Caco-2 (cell line): ENCODE measurements at regions not wholly inside any gene's neighbourhood (a gene's known extent, or its start where the extent isn't known, plus 50 kb on each side); places are given as distances from the start of the nearest gene placed in this dataset.

Experiments used
- BruUV-seq: library from RNA; stranded (reverse); fragments of 400-500 nt; replicated peaks from 2 replicates; lab custom pipeline; 2021; lab: Mats Ljungman, UMichigan
- CTCF ChIA-PET: fragments of 300-600 bp; sonication (Branson Sonifier 250); formaldehyde crosslinking; loops from one replicate; lab custom pipeline; 2022; ENCODE audit warnings: antibody characterized with exemption; lab: Charles Lee
- POLR2A ChIA-PET: fragments of 300-600 bp; sonication (Branson Sonifier 250); formaldehyde crosslinking; loops from one replicate; lab custom pipeline; 2022; ENCODE audit warnings: antibody characterized with exemption; lab: Charles Lee
- DNase-seq, 2 experiments: peaks; one replicate each; pipeline versions ENCODE4 v3.0.0 to v3.0.0-alpha.2; 2020 to 2022
- H3K27me3 ChIP-seq: replicated peaks from 2 replicates; pipeline ENCODE4 v1.6.0; 2011; ENCODE audit warnings: low read length; ENCODE audit not compliant: control insufficient read depth, insufficient read depth
- H3K36me3 ChIP-seq: 2 replicates; pipeline ENCODE4 v1.5.1; 2011; ENCODE audit warnings: low read length; ENCODE audit not compliant: control insufficient read depth, insufficient read depth
- H3K4me1 ChIP-seq: fragments of 250-450 bp; sonication (Bioruptor Pico); 2 replicates; pipeline ENCODE4 v1.5.1; 2020; ENCODE audit warnings: mild to moderate bottlenecking
- H3K4me3 ChIP-seq: 2 replicates; pipeline ENCODE4 v1.5.1; 2011; ENCODE audit warnings: low read depth, mild to moderate bottlenecking, control low read depth, low read length
- H3K9me3 ChIP-seq: fragments of 250-450 bp; sonication (Bioruptor Pico); 2 replicates; pipeline ENCODE4 v1.5.1; 2020; ENCODE audit warnings: mild to moderate bottlenecking, moderate library complexity
- H3K27ac Mint-ChIP-seq: one replicate; pipeline ENCODE4 v1.8.0; 2022; ENCODE audit warnings: mixed read lengths; ENCODE audit not compliant: unreplicated experiment
- H3K27me3 Mint-ChIP-seq: one replicate; pipeline ENCODE4 v1.8.0; 2022; ENCODE audit warnings: mixed read lengths; ENCODE audit not compliant: insufficient read depth, unreplicated experiment
- H3K36me3 Mint-ChIP-seq: one replicate; pipeline ENCODE4 v1.8.0; 2022; ENCODE audit warnings: mild to moderate bottlenecking, mixed read lengths; ENCODE audit not compliant: insufficient read depth, unreplicated experiment
- H3K4me1 Mint-ChIP-seq: one replicate; pipeline ENCODE4 v1.8.0; 2022; ENCODE audit warnings: low read depth, mixed read lengths; ENCODE audit not compliant: unreplicated experiment
- H3K4me3 Mint-ChIP-seq: one replicate; pipeline ENCODE4 v1.8.0; 2022; ENCODE audit warnings: mild to moderate bottlenecking, moderate library complexity, mixed read lengths; ENCODE audit not compliant: unreplicated experiment
- H3K9me3 Mint-ChIP-seq: one replicate; pipeline ENCODE4 v1.8.0; 2022; ENCODE audit warnings: mixed read lengths; ENCODE audit not compliant: unreplicated experiment
- intact Hi-C: fragments of 100-400 bp; cut with micrococcal nuclease; formaldehyde crosslinking; loops from one replicate; pipeline ENCODE4 v1.10.0; 2022; ENCODE audit not compliant: unreplicated experiment
- TF ChIP-seq, protein P1 (sequence below), 2 experiments: fragments of 200-600 bp in 1 of 2; IDR thresholded peaks; 1 replicate in 1 of 2; 2 replicates in 1 of 2; pipeline versions ENCODE4 v1.5.1 to v1.8.0; 2011 to 2022; ENCODE audit warnings: antibody characterized with exemption in 1 of 2, control low read depth in 1 of 2, inconsistent platforms in 1 of 2, low read depth in 1 of 2, low read length in 1 of 2, mild to moderate bottlenecking in 1 of 2, moderate library complexity in 1 of 2; ENCODE audit not compliant: insufficient read depth in 1 of 2, severe bottlenecking in 1 of 2, unreplicated experiment in 1 of 2

DNA sequence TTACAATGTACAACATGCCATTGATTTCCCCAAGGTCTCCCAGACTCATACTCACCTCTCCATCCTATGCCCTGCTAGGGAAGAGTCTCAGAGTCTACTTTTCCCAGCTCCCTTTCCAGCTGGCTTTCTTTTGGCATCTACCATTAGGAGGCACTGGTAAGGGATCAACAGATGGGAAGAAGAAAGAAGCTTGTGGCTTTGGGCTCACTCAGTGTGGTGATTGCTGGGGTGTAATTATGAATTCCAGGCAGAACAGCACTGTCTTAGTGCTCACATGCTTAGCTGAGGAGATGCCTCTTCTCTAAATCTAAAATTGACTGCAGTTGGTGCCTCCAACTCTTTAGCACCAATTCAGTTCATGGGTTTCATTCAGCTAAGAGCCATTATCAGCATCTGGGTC, 330.0 kb downstream of the PSAT1 start:
- no peaks in the 10 kb centered on the region for H3K36me3 ChIP-seq
- no peaks in the 10 kb centered on the region for H3K9me3 ChIP-seq
- Mint-ChIP-seq H3K9me3 (no peaks in the 10 kb centered on the region), H3K4me3 (no peak overlapping the region), H3K36me3 (no peaks in the 10 kb centered on the region), H3K27ac (no peak overlapping the region), H3K27me3 (peaks cover 2% of the 10 kb centered on the region), H3K4me1 (no peaks in the 10 kb centered on the region)
- no peaks in the 10 kb centered on the region for H3K27me3 ChIP-seq
- no peak overlapping the region for H3K4me3 ChIP-seq
- no TSS peak for BruUV-seq
- TF ChIP-seq, protein P1, sequence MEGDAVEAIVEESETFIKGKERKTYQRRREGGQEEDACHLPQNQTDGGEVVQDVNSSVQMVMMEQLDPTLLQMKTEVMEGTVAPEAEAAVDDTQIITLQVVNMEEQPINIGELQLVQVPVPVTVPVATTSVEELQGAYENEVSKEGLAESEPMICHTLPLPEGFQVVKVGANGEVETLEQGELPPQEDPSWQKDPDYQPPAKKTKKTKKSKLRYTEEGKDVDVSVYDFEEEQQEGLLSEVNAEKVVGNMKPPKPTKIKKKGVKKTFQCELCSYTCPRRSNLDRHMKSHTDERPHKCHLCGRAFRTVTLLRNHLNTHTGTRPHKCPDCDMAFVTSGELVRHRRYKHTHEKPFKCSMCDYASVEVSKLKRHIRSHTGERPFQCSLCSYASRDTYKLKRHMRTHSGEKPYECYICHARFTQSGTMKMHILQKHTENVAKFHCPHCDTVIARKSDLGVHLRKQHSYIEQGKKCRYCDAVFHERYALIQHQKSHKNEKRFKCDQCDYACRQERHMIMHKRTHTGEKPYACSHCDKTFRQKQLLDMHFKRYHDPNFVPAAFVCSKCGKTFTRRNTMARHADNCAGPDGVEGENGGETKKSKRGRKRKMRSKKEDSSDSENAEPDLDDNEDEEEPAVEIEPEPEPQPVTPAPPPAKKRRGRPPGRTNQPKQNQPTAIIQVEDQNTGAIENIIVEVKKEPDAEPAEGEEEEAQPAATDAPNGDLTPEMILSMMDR (IDR thresholded peaks at IDR 0.05; ENCODE audit: insufficient read depth in 1 of 2, low read depth in 1 of 2, low read length in 1 of 2, severe bottlenecking in 1 of 2, unreplicated experiment in 1 of 2): no peak
- CTCF ChIA-PET: no interaction called here
- no peaks in the 10 kb centered on the region for H3K4me1 ChIP-seq
- POLR2A ChIA-PET: no interaction called here
- intact Hi-C loops: no loop called here
- no peak for DNase-seq

DNA sequence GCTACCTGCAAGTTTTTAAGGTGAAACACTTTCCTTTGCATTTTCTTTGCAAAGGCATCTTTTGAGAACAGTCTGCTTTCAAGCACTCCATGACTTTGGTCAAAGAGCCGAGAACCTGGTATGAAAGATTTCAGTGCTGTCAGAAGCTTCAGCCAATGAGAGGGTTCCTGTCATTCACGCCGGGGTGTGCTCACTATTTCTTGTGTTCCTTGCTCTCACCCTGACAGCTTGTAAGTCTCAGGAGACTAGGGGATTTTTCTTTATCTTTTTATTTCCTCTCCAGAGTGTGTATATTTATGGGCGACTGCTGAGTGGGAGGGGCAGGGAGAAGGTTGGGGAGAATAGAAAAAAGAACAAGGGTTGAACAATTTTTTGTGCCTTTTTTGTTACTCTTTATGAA, 334.0 kb downstream of the PSAT1 start:
- intact Hi-C loops: no loop called here
- H3K27me3 ChIP-seq: no peaks in the 10 kb centered on the region
- ChIA-PET CTCF (no interaction called here), POLR2A (no interaction called here)
- no peaks in the 10 kb centered on the region for H3K9me3 ChIP-seq
- H3K27ac Mint-ChIP-seq: no peak overlapping the region
- no peaks in the 10 kb centered on the region for H3K4me1 Mint-ChIP-seq
- H3K9me3 Mint-ChIP-seq: no peaks in the 10 kb centered on the region
- no peak overlapping the region for H3K4me3 Mint-ChIP-seq
- no TSS peak for BruUV-seq
- TF ChIP-seq, protein P1 (IDR thresholded peaks at IDR 0.05; ENCODE audit: insufficient read depth in 1 of 2, low read depth in 1 of 2, low read length in 1 of 2, severe bottlenecking in 1 of 2, unreplicated experiment in 1 of 2): no peak
- H3K36me3 ChIP-seq: no peaks in the 10 kb centered on the region
- no peaks in the 10 kb centered on the region for H3K27me3 Mint-ChIP-seq
- H3K36me3 Mint-ChIP-seq: no peaks in the 10 kb centered on the region
- DNase-seq: no peak
- H3K4me1 ChIP-seq: no peaks in the 10 kb centered on the region
- no peak overlapping the region for H3K4me3 ChIP-seq

DNA sequence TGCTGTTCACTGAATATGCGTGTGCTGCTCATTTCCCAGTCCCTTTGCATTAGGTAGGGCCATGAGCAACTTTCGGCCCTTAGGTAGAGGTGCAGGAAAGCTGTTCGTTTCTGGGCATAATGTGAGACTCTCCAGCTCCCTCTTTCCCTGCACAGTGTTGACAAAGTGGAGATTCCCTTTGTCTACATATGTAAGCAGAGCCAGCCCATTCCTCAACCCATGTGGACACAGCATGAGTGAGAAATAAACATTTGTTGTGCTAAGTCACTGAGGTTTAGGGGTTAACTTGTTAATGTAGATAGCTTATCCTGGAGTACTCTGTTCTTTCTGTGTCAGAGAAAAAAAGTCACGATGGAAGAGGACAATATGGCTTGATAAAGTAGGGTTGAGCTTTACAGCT, 343.8 kb downstream of the PSAT1 start:
- H3K27ac Mint-ChIP-seq: no peak overlapping the region
- CTCF ChIA-PET: no interaction called here
- peaks cover 4% of the 10 kb centered on the region for H3K27me3 Mint-ChIP-seq
- H3K36me3 Mint-ChIP-seq: no peaks in the 10 kb centered on the region
- no peaks in the 10 kb centered on the region for H3K27me3 ChIP-seq
- POLR2A ChIA-PET: no interaction called here
- H3K4me3 ChIP-seq: no peak overlapping the region
- H3K4me1 ChIP-seq: no peaks in the 10 kb centered on the region
- no peak overlapping the region for H3K4me3 Mint-ChIP-seq
- TF ChIP-seq, protein P1 (IDR thresholded peaks at IDR 0.05; ENCODE audit: insufficient read depth in 1 of 2, low read depth in 1 of 2, low read length in 1 of 2, severe bottlenecking in 1 of 2, unreplicated experiment in 1 of 2): no peak
- H3K36me3 ChIP-seq: no peaks in the 10 kb centered on the region
- no peak for DNase-seq
- H3K9me3 ChIP-seq: no peaks in the 10 kb centered on the region
- intact Hi-C loops: no loop called here
- no peaks in the 10 kb centered on the region for H3K9me3 Mint-ChIP-seq
- no peaks in the 10 kb centered on the region for H3K4me1 Mint-ChIP-seq
- BruUV-seq: no TSS peak
